ENCODE measurements at regions not wholly inside any gene's neighbourhood (a gene's known extent, or its start where the extent isn't known, plus 50 kb on each side); places are given as distances from the start of the nearest gene placed in this dataset.

DNA sequence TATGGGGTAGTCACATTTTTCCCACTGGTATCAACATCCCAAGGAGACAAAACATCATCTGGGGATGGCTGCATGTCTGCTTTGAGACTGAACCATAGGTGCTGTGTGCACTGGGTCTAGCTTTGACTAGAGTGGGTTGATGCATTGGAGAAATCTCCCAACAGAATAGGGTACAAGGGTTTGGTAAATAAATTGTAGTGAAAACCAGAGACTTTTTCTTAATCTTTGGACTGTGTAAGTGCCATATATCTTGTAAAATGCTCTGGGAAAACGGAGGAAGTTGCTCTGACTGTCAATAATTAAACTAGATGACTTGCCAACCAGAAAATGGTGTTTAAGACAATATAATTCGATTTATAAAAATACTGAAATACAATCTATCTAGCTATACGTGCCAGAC, 1064.0 kb upstream of the SLIT2 start:
- H4K5ac ChIP-seq (ENCODE audit: insufficient read length, low read depth, low read length), result no peak overlapping the region
- no peak overlapping the region for H3K4ac ChIP-seq (ENCODE audit: low read depth, low read length)
- H3K23me2 ChIP-seq (ENCODE audit: insufficient read length, low read depth, low read length, poor library complexity, severe bottlenecking), result no peaks in the 10 kb centered on the region
- no peak overlapping the region for H3T11ph ChIP-seq (ENCODE audit: low read length)
- no peak overlapping the region for H2BK20ac ChIP-seq (ENCODE audit: low read depth, low read length, poor library complexity, severe bottlenecking)
- no peaks in the 10 kb centered on the region for H3K79me1 ChIP-seq (ENCODE audit: insufficient read depth, low read depth, low read length, poor library complexity, severe bottlenecking)
- no peak overlapping the region for H3K27ac Mint-ChIP-seq
- no peak overlapping the region for H3K56ac ChIP-seq (ENCODE audit: insufficient read length, low read depth, low read length)
- no peaks in the 10 kb centered on the region for H3K27me3 ChIP-seq (ENCODE audit: insufficient read depth, low read length)
- H2BK15ac ChIP-seq (ENCODE audit: low read depth, low read length), result no peak overlapping the region
- H3K27ac ChIP-seq (ENCODE audit: insufficient read length, low read depth, low read length), result no peak overlapping the region
- H3K4me1 ChIP-seq (ENCODE audit: insufficient read depth, low read length), result no peaks in the 10 kb centered on the region
- no peak overlapping the region for H3K4me2 ChIP-seq (ENCODE audit: insufficient read depth, insufficient read length, low read length)
- H3K36me3 Mint-ChIP-seq (ENCODE audit: insufficient read depth in 1 of 3, low read depth in 3 of 3), result no peaks in the 10 kb centered on the region
- H3K79me2 ChIP-seq (ENCODE audit: insufficient read depth, low read length), result no peaks in the 10 kb centered on the region
- H2BK12ac ChIP-seq (ENCODE audit: insufficient read length, low read depth, low read length), result no peak overlapping the region
- no peaks in the 10 kb centered on the region for H3K9me3 ChIP-seq (ENCODE audit: control insufficient read depth, low read depth, low read length)
- no peaks in the 10 kb centered on the region for H4K20me1 ChIP-seq (ENCODE audit: control insufficient read depth, insufficient read depth, insufficient read length)
- H3K9ac ChIP-seq (ENCODE audit: extremely low read depth, insufficient read length, low read length), result no peak overlapping the region
- no peak overlapping the region for H3K18ac ChIP-seq (ENCODE audit: insufficient read length, low read depth, low read length)
- no peak overlapping the region for H2BK120ac ChIP-seq (ENCODE audit: low read depth, low read length, poor library complexity, severe bottlenecking)
- H4K91ac ChIP-seq (ENCODE audit: insufficient read length, low read depth, low read length), result no peak overlapping the region
- no CpG with 5 or more reads among the region's 3 CpGs for WGBS (ENCODE audit: extremely low coverage, insufficient read length, low lambda C conversion rate)
- H3K23ac ChIP-seq (ENCODE audit: insufficient read length, low read depth, low read length), result no peak overlapping the region
- H3K4me1 Mint-ChIP-seq, result no peaks in the 10 kb centered on the region
- no peak for TF ChIP-seq CTCF (conservative IDR thresholded peaks at IDR 0.05)
- H3K4me3 Mint-ChIP-seq, result no peak overlapping the region
- H3K27me3 Mint-ChIP-seq (ENCODE audit: low read depth), result no peaks in the 10 kb centered on the region
- H3K9me3 Mint-ChIP-seq, result no peaks in the 10 kb centered on the region
- no peak overlapping the region for H2AFZ ChIP-seq (ENCODE audit: low read length)
- H2BK5ac ChIP-seq (ENCODE audit: insufficient read length, low read length), result no peak overlapping the region
- no peak for DNase-seq
- no peak overlapping the region for H4K8ac ChIP-seq (replicated peaks; ENCODE audit: insufficient read length, low read depth, low read length)
- no peak overlapping the region for H2AK5ac ChIP-seq (ENCODE audit: insufficient read length, low read length)
- no peak overlapping the region for H3K14ac ChIP-seq (ENCODE audit: insufficient read depth, low read length)
